Stimulated activated CD8-positive, alpha-beta memory T cell treated with anti-CD3 and anti-CD28 coated beads, Interleukin-12 subunit alpha, Interleukin-12 subunit beta, amount 100 ng/mL, for 1 hour (primary cell): ENCODE measurements at regions not wholly inside any gene's neighbourhood (a gene's known extent, or its start where the extent isn't known, plus 50 kb on each side); places are given as distances from the start of the nearest gene placed in this dataset.

Experiments used
- DNase-seq: peaks from one replicate; pipeline ENCODE4 v3.0.0-alpha.2; 2020; ENCODE audit warnings: low read depth

DNA sequence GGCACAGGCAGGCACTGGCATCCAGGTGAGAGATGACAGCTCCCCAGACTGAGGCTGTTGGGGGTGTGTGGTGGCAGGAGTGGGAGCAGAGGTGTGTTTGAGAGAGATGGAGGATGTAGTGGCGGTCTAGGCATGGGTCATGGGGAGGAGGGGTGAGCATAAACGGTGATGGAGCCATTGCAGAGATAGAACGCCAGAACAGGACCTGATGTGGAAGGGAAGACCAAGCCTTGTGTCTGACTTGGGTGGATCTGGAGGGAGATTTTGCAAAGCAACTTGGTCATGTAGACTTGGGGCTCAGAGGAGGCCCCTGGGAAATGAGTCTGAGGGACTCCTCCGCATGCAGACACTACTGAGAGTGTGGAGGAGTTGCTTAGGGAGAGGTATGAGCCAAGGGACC is 50.0 kb upstream of the CLDN5 start:
- no peak for DNase-seq

DNA sequence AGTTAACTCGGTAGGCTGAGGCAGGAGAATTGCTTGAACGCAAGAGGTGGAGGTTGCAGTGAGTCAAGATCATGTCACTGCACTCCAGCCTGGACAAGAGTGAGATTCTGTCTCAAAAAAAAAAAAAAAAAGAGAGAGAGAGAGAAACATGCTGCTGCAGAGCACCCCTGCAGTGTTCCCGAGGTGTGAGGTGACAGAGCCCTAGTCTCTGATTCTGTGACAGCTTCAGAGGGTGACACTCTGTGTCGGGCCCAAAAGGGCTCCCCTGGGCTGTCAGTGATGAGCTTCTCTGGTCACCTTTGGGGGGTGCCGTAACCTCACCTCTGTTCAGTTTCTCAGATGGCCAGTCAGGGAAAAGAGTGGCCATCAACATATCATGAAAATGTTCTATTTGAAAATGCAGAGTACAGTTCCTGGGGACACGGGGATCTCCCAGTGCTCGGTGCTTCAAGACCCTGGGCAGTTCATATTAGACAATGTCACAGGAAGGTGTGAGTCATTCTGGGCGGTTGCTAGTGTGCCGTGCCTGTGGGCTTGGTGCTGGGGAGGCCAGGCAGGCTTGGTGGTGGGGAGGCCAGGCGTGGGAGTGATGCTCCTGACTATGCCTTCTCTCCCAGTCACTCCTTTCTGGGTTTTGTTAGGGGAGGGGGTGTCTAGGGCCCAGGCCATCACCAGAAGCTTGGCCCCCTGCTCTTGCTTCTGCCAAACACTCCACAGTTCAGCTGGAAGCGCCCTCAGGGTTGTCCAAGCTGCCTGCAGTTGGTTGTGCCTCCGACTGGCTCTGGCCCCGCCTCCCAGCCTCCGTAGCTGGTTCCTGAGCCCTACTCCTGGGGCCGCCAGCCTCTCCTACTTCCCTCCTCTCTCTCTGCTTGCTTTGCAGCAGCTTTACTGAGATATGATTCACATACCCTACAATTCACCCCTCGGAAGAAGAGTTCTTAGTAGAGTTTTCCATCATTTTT is 52.5 kb upstream of the CLDN5 start:
- DNase-seq = peak; percentile 34

DNA sequence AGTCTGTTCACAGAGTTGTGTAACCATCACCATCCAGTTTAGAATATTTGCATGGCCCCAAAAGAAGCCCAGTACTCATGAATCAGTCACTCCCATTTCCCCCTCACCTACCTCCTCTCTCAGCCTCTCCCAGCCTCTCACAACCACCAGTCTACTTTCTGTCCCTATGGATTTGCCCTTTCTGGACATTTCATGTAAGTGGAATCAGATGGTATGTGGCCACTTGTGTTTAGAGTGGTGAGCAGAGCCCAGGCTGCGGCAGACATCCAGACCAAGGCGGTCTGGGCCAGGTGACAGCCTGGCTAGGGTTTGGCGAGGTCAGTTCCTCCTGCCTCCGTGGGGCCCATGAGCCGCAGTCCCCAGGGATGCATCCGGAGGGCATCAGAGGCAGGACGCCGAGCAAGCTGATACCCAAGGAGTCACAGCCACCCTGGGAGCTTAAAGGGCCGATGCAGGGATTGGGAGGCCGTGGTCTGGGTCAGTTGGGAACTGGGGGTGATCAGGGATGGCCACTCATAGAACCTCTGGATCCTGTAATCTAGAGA is 53.3 kb upstream of the CLDN5 start:
- no peak for DNase-seq

DNA sequence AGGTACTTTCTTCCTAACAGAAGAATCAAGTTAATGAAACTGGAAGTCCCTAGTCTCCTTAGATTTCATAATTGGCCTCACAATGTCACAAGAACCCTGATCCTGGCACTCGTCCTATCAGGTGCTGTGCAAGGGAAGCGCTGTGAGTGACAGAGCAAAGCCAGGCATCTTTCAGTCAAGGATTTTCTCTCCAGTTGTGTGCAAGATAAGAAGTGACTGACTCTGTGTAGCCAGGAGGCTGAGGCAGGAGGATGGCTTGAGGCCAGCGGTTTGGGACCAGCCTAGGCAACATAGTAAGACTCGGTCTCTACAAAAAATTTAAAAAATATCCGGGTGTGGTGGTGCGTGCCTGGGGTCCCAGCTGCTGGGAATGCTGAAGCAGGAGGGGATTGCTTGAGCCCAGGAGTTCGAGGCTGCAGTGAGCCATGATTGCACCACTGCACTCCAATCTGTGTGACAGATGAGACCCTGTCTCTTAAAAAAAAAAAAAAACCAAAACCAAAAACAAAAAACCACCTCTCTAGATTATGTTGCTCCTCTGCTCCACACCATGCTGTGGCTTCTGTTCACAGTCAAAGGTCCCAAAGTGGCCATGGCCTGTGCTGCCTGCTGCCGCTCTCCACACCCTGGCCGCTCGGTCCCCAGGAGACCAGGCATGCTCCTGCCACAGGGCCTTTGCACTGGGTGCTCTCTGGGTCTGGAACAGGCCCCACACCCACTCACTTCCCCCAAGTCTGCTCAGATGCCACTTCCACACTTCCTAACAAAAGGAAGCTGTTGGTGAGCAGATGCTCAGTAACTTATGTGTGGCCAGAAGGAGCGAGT is 54.2 kb upstream of the CLDN5 start:
- DNase-seq = no peak

DNA sequence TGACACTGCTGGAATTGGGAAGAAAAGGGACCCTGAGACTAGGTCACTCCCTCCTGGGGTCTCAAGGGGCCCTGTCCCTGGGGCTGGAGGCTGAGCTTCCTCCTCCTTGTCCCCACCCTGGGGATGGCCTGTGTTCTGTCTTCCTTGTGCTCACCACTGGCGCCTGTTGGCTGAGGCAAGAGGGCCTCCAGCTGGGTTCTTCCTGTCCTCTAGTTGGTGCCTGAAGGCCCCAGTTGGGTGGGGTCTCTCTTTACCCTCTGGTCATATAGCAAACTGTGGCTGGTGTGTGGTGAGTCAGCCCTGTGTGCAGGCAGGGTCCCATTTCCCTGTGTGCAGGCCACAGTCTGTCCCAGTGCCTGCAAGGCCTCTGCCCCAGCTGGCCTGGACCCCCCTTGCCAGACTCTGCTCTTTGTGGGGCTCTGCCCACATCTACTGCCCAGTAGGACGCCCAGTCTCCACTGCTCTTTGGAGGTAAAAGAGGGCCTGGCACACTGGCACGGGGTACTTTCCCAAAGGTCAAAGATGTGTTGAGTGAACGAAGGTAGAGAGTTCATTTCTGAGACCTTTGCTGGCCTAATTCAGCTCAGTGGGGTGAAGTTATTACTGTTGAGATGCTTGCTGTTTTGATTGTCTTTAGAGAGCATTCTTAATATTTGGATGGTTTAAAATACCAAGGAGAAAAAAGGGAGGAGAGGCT is 55.1 kb upstream of the CLDN5 start:
- DNase-seq = no peak

DNA sequence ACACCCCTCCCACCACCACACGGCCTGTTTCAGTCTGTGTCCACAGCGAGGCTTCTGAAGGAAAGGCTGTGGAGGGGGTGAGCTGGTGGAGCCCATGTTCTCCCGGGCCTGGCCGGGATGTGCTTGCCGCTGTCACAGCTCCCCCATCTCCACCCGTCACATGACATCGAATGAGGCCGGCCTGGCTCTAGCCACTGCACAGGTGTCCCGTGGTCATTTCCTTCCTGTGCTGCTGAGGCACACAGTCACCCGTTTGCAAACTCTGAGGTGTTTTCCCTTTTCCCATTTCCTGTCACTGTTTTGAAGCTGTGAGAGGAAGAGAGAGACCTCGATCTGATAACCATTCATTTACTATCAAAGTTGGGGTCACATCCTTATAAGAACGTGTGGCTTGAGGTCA is 55.7 kb upstream of the CLDN5 start:
- no peak for DNase-seq

DNA sequence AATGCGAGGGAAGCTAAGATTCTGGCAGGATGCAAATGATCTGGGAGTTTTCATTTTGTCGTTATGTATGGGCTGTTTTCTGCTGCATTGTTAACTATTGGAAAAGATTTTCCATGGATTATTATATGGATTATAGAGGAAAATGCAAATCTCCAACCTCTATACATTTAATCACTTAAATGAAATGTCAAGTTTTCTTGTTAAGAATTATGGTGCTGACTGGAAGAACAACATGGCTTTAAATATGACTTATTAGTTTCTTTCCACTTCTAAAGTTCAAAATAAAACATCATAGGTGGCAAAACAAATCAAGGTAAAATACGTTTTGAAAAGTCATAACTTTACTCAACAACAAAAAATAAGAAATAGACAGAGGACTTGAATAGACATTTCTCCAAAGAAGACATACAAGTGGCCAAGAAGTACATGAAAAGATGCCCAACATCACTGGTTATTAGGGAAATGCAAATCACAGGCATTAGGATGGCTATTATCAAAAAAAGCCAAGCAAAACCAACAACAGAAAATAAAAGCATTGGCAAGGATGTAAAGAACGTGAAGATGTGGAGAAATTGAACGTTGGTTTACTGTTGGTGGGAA is 56.2 kb upstream of the CLDN5 start:
- no peak for DNase-seq

DNA sequence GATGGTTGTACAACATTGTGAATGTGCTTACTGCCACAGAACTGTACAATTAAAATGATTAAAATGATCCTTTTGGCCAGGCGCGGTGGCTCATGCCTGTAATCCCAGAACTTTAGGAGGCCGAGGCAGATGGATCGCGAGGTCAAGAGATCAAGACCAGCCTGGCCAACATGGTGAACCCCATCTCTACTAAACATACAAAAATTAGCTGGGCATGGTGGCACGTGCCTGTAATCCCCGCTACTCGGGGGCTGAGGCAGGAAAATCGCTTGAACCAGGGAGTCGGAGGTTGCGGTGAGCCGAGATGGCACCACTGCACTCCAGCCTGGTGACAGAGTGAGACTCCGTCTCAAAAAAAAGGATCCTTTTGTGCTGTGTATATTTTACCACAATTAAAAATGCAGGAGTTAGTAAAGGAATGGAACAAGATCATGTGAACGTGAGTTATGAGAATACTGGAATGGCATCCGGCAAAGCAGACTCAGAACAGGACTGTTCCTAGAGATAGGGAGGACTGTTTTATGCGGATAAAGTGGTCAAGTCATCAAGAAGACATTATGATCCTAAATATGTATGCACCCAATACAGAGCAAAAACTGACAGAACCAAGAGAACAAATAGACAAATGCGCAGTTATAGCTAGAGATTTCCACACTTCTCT is 58.0 kb upstream of the CLDN5 start:
- DNase-seq = no peak

DNA sequence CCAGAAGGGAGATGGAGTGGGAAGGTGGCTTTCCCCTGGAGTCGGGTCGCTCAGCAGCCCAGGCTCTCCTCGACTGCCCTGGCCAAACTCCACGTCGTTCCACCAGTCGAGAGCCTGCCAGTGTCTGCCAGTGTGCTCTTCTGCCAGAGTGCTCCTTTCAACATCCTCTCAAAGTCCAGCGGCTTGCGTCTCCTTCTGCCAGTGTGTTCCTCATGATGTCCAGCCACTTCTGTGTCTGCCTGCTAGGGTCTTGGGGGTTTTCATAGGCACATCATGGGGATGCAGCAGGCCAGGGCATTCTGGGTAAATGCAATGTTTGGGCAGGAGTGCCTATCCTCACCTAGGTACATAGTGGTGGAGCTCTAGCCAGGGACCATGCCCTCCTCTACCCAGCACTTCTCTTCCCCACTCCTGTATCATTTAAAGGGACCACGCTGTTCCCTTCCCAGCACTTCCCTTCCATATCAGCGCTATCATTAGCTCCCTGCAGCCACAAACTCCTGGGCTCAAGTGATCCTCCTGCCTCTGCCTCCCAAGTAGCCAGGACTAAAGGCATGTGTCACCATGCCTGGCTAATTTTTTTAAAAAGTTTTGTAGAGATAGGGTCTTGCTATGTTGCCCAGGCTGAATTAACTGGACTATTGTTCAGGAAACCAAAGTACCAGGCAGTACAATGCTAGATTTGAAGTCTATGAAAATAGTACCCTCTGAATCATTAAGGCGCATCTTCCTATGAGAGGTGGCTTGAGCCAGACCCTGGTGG is 62.9 kb upstream of the CLDN5 start:
- DNase-seq = no peak

DNA sequence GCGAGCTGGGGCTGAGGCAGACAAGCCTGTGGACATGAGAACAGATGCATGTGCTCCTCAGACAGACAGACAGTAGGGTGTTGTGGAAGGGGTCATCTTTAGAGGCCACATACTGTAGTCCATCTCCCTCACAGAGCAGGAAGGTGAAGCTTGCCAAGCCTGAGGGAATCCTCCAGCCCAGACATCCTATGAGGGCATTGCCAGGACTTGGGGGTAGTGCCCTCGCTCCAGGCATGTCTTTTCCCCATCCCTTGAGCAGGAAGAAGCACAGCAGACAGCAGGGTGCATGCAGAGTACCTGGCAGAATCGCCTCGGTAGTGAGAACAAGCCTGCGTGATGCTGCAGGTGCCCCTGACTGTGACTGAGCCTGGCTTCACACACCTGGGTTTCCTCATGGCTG is 66.5 kb upstream of the CLDN5 start:
- DNase-seq = no peak

DNA sequence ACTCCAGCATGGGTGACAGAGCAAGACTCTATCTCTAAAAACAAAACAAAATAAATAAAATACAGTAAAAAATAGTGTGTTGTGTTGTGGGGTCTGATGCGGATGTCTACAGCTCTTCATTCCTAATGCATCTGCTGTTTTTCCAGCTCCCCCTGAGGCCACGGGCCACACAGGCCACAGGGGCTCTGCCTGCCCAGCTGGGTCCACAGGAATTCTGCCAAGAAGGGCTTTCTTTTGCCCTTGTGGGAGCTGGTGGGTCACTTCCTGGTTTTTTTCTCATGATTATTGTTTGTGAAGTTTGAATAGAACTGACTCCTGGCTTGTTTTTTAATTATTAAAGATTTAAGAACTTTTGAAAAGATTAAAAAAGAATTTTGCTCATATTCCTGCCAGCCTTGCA is 67.4 kb upstream of the CLDN5 start:
- DNase-seq = no peak

DNA sequence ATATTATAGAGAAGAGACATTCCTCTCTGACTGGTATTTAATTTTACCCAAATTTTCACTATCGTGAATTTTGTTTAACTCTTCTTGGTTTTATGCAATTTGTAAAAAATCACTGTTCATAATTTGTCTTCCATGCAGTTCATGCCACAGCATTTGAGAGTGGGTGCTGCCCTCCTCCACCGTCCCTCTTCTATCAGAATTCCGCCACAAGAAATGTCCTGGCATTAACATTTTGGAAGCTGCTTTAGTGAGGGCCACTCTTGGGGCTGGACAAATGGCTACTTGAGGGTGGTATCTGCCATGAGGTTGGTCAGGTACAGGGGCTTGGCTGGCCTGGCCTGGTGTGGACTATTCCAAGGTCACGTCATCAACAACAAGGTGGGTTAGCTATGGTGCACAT is 68.3 kb upstream of the CLDN5 start:
- no peak for DNase-seq

DNA sequence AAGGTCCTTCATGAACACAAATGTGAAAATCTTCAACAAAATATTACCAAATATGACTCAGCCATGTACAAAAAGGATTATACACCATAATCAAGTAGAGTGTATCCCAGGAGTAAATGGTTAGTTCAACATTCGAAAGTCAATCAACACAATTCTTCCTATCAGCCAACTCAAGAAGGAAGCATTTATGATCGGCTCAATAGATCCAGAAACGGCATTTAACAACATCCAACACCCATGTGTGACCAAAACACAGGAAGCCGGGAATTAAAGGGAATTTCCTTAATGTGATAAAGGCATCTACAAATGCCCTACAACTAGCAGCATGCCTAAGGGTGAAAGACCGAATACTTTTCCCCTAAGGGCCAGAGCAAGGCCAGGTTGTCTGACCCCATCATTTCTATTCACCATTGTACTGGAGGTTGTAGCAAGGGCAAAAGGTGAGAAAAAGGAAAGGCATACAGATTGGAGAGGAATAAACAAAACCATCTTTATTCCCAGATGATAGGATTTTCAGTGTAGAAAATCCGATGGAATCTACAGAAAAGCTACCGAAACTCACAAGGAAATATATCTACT is 69.9 kb upstream of the CLDN5 start:
- no peak for DNase-seq

DNA sequence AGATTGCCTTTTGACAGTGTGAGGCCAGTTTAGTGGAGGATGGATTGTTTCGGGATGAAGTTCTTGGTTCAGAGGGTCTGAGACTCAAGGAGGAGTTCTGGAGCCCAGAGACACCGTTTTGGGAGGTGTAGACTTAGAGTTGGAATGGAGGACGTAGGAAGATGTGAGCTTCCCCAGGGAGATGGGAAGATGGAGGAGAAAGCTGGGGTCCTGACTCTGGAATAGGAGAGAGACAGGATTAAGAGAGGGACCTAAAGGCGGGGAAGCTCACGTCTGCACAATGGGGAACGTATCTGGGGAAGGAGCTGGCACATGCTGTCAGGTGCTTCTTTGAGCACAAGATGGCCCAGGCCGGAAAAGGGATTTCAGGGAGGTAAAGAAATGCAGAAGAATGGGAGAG is 71.3 kb upstream of the CLDN5 start:
- no peak for DNase-seq

DNA sequence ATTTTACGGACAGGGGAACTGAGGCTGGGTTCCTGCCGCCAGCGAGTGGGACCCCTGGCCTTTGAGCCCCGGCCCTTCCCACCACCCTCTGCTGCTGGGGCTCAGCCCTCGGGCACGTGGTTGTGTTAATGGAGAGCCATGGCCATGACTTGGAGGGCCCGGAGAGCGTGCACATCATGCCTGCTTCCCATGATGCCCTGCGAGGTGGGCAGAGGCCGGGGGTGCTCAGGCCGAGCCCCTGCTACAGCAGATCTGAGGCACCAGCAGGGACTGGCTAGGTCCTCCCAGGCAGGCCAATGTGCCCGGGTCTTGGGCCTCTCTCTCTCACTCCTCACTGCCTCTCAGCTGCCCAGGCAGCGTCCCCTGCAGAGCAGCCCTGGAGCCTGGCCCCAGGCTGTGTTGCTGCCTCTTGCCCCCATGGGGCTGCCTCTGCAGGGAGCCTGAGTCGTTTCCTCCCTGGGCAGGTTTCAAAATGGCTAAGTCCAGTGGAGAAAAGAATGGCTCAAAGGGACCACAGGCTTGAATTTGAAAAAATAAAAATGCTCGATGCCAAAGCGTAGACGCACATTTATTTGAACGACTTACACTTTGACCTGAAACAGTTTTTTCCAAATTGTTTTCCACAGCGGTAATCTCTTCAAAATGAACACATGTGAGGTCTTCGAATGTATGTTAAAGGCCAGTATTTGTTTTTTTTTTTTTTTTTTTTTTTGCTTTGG is 72.6 kb upstream of the CLDN5 start:
- DNase-seq = no peak

DNA sequence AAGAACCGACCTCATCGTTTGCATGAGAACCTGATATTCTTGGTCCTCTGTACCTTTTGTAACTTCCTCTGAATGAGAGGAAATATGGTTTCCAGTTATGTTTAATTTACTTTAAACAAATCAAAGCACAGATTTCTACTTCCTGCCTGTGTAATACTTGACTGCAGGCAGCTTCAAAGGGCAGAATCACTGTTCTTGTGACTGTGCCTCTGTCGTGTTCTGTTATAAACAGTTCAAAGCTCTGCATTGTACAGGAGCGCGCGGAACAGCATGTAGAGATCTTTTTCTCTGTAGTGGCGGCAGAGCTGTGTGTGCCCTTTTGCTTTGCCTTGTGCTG is 73.2 kb upstream of the CLDN5 start:
- DNase-seq = peak; percentile 20

DNA sequence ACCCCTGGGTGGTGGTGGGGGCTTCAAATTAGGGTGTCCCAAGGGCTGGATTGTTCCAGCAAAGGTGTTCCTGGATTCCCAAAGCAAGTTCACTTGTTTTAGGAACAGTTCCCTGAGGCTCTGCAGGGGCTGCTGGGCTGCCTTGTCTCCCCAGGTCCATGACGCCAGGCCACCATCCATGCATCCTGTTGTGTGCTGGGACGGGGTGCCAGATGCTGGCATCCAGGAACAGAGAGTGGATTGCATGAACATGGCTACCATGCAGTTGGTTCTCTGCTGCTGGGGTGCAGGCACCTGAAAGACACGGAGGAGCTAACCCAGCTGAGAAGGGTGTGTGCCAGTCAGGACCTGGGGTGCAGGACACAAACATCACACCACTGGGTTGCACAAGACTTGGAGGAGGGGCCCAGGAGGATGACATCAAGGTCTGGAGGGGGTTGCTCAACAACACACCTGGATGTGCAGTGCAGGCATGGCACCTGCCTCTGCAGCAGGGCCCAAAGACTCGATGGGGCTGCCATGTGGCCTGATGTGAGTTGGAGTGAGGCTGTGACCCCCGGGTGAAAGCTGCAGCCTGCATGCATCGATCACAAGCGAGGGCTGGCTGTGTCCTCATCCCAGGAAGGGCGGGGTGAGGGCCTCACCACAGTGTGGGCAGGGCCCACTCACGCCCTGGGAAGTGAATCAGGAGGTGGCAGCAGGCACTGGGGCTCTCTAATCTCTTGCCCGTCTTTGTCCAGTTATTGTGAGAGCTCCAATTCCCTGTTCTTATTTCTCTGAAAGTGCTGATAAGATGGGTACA is 74.0 kb upstream of the CLDN5 start:
- no peak for DNase-seq

DNA sequence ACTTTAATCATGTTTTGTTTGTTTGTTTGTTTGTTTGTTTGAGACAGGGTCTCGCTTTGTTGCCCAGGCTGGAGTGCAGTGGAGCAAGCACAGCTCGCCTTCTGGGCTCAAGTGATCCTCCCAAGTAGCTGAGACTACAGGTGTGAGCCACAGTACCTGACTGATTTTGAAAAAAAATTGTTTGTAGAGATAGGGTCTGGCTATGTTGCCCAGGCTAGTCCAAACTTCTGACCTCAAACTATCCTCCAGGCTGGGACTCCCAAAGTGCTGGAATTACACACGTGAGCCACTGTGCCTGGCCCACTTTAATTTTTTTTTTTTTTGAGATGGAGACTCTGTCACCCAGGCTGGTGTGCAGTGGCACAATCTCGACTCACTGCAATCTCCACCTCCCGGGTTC is 74.8 kb upstream of the CLDN5 start:
- DNase-seq = no peak
